Natural killer cell (primary cell): ENCODE measurements at regions not wholly inside any gene's neighbourhood (a gene's known extent, or its start where the extent isn't known, plus 50 kb on each side); places are given as distances from the start of the nearest gene placed in this dataset.

Experiments
- ATAC-seq, 3 donors: fragments of 150-1000 bp in 2 of 3; fragments of 200-7000 bp in 1 of 3; cut with Tn5 transposase; 1 replicate in 1 of 3; 2 replicates in 2 of 3; pipeline ENCODE4 v1.10.0; 2021; ENCODE audit warnings: mild to moderate bottlenecking in 2 of 3, moderate library complexity in 2 of 3
- DNase-seq, 2 donors: peaks; one replicate each; pipeline versions ENCODE4 v3.0.0 to v3.0.0-alpha.2; 2013 to 2021; ENCODE audit warnings: mixed read lengths in 1 of 2
- H3K27ac ChIP-seq: one replicate; pipeline ENCODE4 v1.5.1; 2013; ENCODE audit warnings: mild to moderate bottlenecking, low read length
- H3K27me3 ChIP-seq: one replicate; pipeline ENCODE4 v1.6.1; 2013; ENCODE audit warnings: low read length; ENCODE audit not compliant: control insufficient read depth, insufficient read depth
- H3K36me3 ChIP-seq: one replicate; pipeline ENCODE4 v1.6.1; 2013; ENCODE audit warnings: low read length; ENCODE audit not compliant: control insufficient read depth, insufficient read depth
- H3K4me1 ChIP-seq: one replicate; pipeline ENCODE4 v1.6.1; 2013; ENCODE audit warnings: low read length; ENCODE audit not compliant: control insufficient read depth, insufficient read depth
- H3K4me3 ChIP-seq: one replicate; pipeline ENCODE4 v1.5.1; 2013; ENCODE audit warnings: low read length
- H3K9me3 ChIP-seq: one replicate; pipeline ENCODE4 v1.6.1; 2013; ENCODE audit warnings: low read length; ENCODE audit not compliant: control insufficient read depth, insufficient read depth
- H3K27ac Mint-ChIP-seq, 2 donors: one replicate each; pipeline ENCODE4 v1.8.0; 2022; ENCODE audit warnings: mild to moderate bottlenecking in 2 of 2, mixed read lengths in 2 of 2, moderate library complexity in 1 of 2
- H3K27me3 Mint-ChIP-seq, 2 donors: one replicate each; pipeline ENCODE4 v1.8.0; 2022; ENCODE audit warnings: low read depth in 2 of 2, mixed read lengths in 2 of 2
- H3K36me3 Mint-ChIP-seq: one replicate; pipeline ENCODE4 v1.8.0; 2022; ENCODE audit warnings: mixed read lengths
- H3K4me1 Mint-ChIP-seq, 2 donors: one replicate each; pipeline ENCODE4 v1.8.0; 2022; ENCODE audit warnings: mixed read lengths in 2 of 2
- H3K4me3 Mint-ChIP-seq: one replicate; pipeline ENCODE4 v1.8.0; 2022; ENCODE audit warnings: mild to moderate bottlenecking, moderate library complexity, mixed read lengths
- H3K9me3 Mint-ChIP-seq, 2 donors: one replicate each; pipeline ENCODE4 v1.8.0; 2022; ENCODE audit warnings: mixed read lengths in 2 of 2
- CTCF ChIP-seq: fragments of 200-600 bp; IDR thresholded peaks from one replicate; pipeline ENCODE4 v1.8.0; 2022; ENCODE audit warnings: antibody characterized with exemption
- WGBS: methylation state at CpG from one replicate; pipeline ENCODE4 v1.1.7; 2013; ENCODE audit warnings: missing lambda C conversion rate; ENCODE audit not compliant: insufficient coverage; 5-methylcytosine and 5-hydroxymethylcytosine counted together
- intact Hi-C: fragments of 100-400 bp; cut with micrococcal nuclease; formaldehyde crosslinking; loops from one replicate; pipeline ENCODE4 v1.14.2; 2022

DNA sequence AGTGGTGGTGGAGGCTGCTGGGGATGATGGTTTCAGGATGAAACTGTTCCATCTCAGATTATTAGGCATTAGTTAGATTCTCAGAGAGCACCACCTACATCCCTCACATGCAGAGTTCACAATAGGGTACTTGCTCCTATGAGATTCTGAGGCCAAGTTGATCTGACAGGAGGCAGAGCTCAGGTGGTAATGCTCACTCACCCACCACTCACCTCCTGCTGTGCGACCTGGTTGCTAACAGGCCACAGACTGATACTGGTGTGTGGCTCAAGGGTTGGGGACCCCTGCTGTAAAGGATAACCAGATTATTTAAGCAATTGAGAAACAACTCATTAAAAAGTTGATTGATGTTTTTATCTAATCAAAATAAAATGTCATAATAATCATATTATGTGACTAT, 248.5 kb downstream of the RERGL start:
- Mint-ChIP-seq H3K27me3 (no peaks in the 10 kb centered on the region), H3K9me3 (peaks cover 12 to 26% of the 10 kb centered on the region in 2 donors), H3K4me3 (no peak overlapping the region), H3K36me3 (peaks cover 16% of the 10 kb centered on the region), H3K4me1 (no peaks in the 10 kb centered on the region), H3K27ac (no peak overlapping the region)
- Histone ChIP-seq H3K9me3 (no peaks in the 10 kb centered on the region), H3K27ac (no peak overlapping the region), H3K27me3 (no peaks in the 10 kb centered on the region), H3K4me3 (no peak overlapping the region), H3K36me3 (no peaks in the 10 kb centered on the region), H3K4me1 (no peaks in the 10 kb centered on the region)
- TF ChIP-seq CTCF = no peak
- ATAC-seq (no peak), DNase-seq (no peak)
- intact Hi-C loops = no loop called here
- WGBS = no CpG with 5 or more reads among the region's 1 CpG

GRCh38 chr12:17829813-17830212, 260.2 kb downstream of the RERGL start:
- Mint-ChIP-seq H3K27me3 (no peaks in the 10 kb centered on the region), H3K4me3 (no peak overlapping the region), H3K4me1 (no peaks in the 10 kb centered on the region), H3K9me3 (peaks cover 4 to 7% of the 10 kb centered on the region in 2 donors), H3K27ac (no peak overlapping the region), H3K36me3 (no peaks in the 10 kb centered on the region)
- no peaks in the 10 kb centered on the region for H3K9me3 ChIP-seq
- TF ChIP-seq CTCF = no peak
- no peaks in the 10 kb centered on the region for H3K36me3 ChIP-seq
- 100% methylated on average over 1 of the region's 1 CpG for WGBS
- H3K27ac ChIP-seq = no peak overlapping the region
- ATAC-seq = no peak
- intact Hi-C loops = no loop called here
- no peak for DNase-seq
- no peaks in the 10 kb centered on the region for H3K4me1 ChIP-seq
- H3K27me3 ChIP-seq = no peaks in the 10 kb centered on the region
- no peak overlapping the region for H3K4me3 ChIP-seq

GRCh38 chr12:17818931-17819330, 271.1 kb downstream of the RERGL start:
- H3K27me3 Mint-ChIP-seq = no peaks in the 10 kb centered on the region
- Histone ChIP-seq H3K27ac (no peak overlapping the region), H3K36me3 (no peaks in the 10 kb centered on the region), H3K9me3 (peaks cover 4% of the 10 kb centered on the region), H3K4me1 (no peaks in the 10 kb centered on the region), H3K27me3 (no peaks in the 10 kb centered on the region), H3K4me3 (no peak overlapping the region)
- intact Hi-C loops = no loop called here
- H3K36me3 Mint-ChIP-seq = peaks cover 28% of the 10 kb centered on the region
- no peak for TF ChIP-seq CTCF
- H3K9me3 Mint-ChIP-seq = peaks cover 21% of the 10 kb centered on the region in 2 donors
- no peaks in the 10 kb centered on the region for H3K4me1 Mint-ChIP-seq
- no peak for DNase-seq
- H3K4me3 Mint-ChIP-seq = no peak overlapping the region
- ATAC-seq = no peak
- no peak overlapping the region for H3K27ac Mint-ChIP-seq

GRCh38 chr12:17810399-17810798, 279.6 kb downstream of the RERGL start:
- H3K4me3 ChIP-seq = no peak overlapping the region
- 87% methylated on average over 3 of the region's 3 CpGs for WGBS
- no peaks in the 10 kb centered on the region for H3K36me3 ChIP-seq
- H3K27ac ChIP-seq = no peak overlapping the region
- peaks cover 10% of the 10 kb centered on the region for H3K9me3 ChIP-seq
- intact Hi-C loops = no loop called here
- Mint-ChIP-seq H3K4me3 (no peak overlapping the region), H3K4me1 (no peaks in the 10 kb centered on the region), H3K27me3 (no peaks in the 10 kb centered on the region), H3K27ac (no peak overlapping the region), H3K36me3 (peaks cover 19% of the 10 kb centered on the region), H3K9me3 (peaks cover 18 to 22% of the 10 kb centered on the region in 2 donors)
- H3K27me3 ChIP-seq = no peaks in the 10 kb centered on the region
- H3K4me1 ChIP-seq = no peaks in the 10 kb centered on the region
- no peak for DNase-seq
- ATAC-seq = no peak
- TF ChIP-seq CTCF = no peak
